HEK293T (cell line): ENCODE measurements at regions not wholly inside any gene's neighbourhood (a gene's known extent, or its start where the extent isn't known, plus 50 kb on each side); places are given as distances from the start of the nearest gene placed in this dataset.

Experiments used
- ARNT ChIP-seq: fragments of 450-650 bp; IDR thresholded peaks from 2 replicates; pipeline ENCODE4 v1.6.1; 2017; ENCODE audit warnings: mild to moderate bottlenecking
- BHLHE40 ChIP-seq: fragments of 450-650 bp; IDR thresholded peaks from 2 replicates; pipeline ENCODE4 v1.6.1; 2016; ENCODE audit warnings: mild to moderate bottlenecking, moderate library complexity, borderline replicate concordance
- LEF1 ChIP-seq: fragments of 450-650 bp; IDR thresholded peaks from 2 replicates; pipeline ENCODE4 v1.6.1; 2017; ENCODE audit warnings: mild to moderate bottlenecking, borderline replicate concordance
- NFRKB ChIP-seq: fragments of 450-650 bp; IDR thresholded peaks from 2 replicates; pipeline ENCODE4 v1.6.1; 2016; ENCODE audit warnings: mild to moderate bottlenecking, moderate library complexity
- SP1 ChIP-seq: fragments of 450-650 bp; IDR thresholded peaks from 2 replicates; pipeline ENCODE4 v1.6.1; 2017
- SUZ12 ChIP-seq: fragments of 450-650 bp; IDR thresholded peaks from 2 replicates; pipeline ENCODE4 v1.6.1; 2016; ENCODE audit warnings: mild to moderate bottlenecking
- ZNF384 ChIP-seq: fragments of 450-650 bp; IDR thresholded peaks from 2 replicates; pipeline ENCODE4 v1.6.1; 2016

- TF ChIP-seq SUZ12 = no peak
- TF ChIP-seq NFRKB = no peak
- TF ChIP-seq SP1 = no peak
- no peak for TF ChIP-seq LEF1
- TF ChIP-seq ZNF384 = no peak
- TF ChIP-seq BHLHE40 = no peak
- no peak for TF ChIP-seq ARNT
These were observed 164.1 kb downstream of the HSD17B3 start for GRCh38 chr9:96137671-96138429.
